Germinal center (tissue), 1 donor: ENCODE measurements at regions not wholly inside any gene's neighbourhood (a gene's known extent, or its start where the extent isn't known, plus 50 kb on each side); places are given as distances from the start of the nearest gene placed in this dataset.
"Not testable (repeated sequence)": the region's sequence is repeated elsewhere in the genome, so short reads cannot be mapped to it uniquely, and the experiment has no call there.

Source experiments
- DNase-seq: peaks from one replicate; pipeline ENCODE4 v3.0.0; 2012; ENCODE audit warnings: mixed read lengths, low spot score

DNA sequence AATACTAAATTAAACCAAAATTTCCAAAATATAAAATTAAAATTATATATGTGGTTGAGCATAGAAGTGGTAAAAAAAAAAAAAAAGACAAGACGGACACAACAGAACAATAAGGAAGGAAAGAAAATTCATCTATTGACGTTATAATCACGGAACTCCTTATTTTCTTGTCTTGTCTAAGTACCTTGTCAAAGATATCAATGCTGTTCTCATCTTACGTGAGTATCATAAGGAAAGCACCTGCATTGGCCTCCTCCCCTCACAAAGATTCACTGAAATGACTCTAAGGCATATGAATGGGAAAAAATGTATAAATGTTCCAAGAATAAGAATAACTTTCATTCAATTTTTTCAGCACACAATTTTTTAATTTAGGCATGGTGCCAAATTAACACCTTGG, 135.4 kb downstream of the PPP1R3A start:
- DNase-seq: no peak

DNA sequence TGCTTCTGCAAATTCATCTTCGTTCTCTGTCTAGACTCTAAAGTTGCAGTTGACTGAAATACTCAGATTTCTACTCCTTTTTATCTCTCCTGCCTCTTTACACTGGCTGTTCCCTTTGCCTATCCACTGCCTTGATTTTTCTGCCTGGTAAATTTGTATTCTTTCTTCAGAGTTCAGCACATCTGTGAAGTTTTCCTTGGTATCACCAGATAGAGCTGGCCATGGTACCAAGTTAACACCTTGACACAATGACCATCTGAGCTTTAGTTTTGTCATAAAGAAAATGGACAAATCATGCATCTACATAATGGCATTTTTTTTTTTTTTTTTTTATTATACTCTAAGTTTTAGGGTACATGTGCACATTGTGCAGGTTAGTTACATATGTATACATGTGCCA, 143.0 kb downstream of the PPP1R3A start:
- DNase-seq: no peak

DNA sequence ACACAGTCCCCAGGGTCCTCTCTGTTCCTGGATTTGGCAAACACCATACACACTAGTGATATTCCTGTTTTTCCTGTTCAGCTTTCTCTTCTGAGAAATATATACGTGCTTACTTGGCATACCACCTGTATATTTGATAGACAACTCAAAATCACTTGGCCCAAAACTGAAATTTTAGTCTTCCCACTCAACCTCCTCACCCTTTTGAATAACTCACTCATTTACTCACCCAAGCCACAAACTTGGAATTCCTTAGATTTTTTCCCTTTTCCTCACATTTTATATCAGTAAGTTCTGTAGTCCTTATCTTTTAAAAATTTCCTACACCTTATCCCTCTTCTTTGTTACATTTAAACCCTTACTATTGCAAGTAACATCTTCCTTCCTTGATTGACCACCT, 143.4 kb downstream of the PPP1R3A start:
- DNase-seq: no peak

GRCh38 chr7:113774182-113774807, 144.5 kb downstream of the PPP1R3A start:
- peak; percentile 3 for DNase-seq

DNA sequence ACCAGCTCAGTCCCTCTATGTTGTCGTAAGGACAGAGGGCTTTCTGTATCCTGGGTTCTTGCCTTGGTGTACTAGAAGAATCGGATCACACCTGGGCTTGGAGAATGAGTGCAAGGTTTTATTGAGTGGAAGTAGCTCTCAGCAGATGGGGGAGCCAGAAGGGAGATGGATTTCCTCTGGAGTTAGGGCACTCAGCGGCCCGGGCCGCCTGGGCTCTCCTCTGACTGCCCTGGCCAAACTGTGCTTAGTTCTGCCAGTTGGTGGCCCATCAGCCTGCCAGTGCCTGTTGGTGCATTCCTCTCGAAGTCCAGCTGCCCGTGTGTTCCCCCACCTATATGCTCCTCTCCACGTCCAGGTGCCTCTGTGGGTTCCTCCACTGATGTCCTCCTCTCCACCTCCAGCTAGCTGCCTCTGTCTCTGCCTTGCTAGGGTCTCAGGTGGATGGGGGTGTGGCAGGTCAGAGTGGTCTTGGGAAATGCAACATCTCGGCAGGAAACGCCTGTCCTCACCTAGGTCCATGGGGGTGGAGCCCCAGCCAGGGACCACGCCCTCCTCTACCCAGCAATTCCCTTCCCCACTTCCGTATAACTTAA, 148.6 kb downstream of the PPP1R3A start:
- DNase-seq: no peak

- DNase-seq: no peak
These were observed 150.4 kb downstream of the PPP1R3A start for GRCh38 chr7:113768387-113768786.

GRCh38 chr7:113764401-113765035, 154.3 kb downstream of the PPP1R3A start:
- no peak for DNase-seq

DNA sequence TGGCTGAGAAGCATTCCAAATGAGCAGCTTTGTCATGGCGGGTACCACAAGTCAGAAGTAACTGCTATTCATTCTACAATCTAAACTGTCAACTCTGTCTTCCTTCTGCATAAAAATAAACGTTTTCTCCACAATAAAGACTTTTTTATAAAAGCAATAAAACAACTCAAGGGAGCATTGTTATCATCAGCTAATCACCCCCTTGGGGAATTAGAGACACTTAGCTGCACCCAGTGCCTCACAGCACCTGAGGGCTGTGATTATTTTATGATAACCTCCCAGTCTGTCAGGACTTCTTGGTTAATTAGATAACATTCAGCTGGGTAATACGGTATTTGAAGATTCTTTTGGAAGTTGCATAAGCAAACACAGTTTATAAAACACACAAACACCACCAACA, 155.6 kb downstream of the PPP1R3A start:
- no peak for DNase-seq

- DNase-seq: no peak
These were observed 162.6 kb downstream of the PPP1R3A start for GRCh38 chr7:113756250-113756649.

DNA sequence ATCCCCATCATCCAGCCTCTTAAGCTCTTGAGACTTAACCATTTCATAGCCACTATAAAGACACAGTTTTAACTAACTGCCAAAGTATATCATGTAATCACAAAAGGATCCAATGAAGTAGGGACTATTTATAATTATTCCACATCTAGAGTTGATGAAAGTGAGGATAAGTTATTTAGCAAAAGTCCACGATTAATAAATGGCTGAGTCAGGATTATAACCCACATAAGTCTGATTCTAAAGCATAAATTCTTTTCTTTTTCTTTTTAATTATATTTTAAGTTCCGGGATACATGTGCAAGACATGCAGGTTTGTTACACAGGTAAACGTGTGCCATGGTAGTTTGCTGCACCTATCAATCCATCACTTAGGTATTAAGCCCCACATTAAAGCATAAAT, 166.1 kb downstream of the PPP1R3A start:
- DNase-seq: no peak

DNA sequence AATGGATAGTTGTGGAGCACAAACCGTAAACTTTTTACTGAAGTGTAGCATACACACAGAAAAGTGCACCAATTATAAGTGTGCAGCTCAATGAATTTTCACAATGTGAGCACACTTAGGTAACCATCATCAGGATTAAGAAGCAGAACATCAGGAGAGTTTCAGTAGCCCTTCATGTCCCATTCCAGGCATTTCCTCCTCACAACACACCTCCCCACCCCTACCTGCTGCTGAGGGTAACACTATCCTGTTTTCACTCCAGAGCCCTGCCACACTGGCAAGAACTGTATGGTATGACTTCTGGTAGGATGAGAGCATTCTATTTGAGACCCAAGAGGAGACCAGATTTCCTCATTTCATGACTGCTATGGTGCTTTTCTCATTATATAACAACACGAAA, 166.5 kb downstream of the PPP1R3A start:
- no peak for DNase-seq

GRCh38 chr7:113751547-113751946, 167.3 kb downstream of the PPP1R3A start:
- no peak for DNase-seq

- not testable (repeated sequence) for DNase-seq
These were observed 170.4 kb downstream of the PPP1R3A start for GRCh38 chr7:113748385-113748784.

GRCh38 chr7:113742946-113743431, 175.8 kb downstream of the PPP1R3A start:
- not testable (repeated sequence) for DNase-seq

DNA sequence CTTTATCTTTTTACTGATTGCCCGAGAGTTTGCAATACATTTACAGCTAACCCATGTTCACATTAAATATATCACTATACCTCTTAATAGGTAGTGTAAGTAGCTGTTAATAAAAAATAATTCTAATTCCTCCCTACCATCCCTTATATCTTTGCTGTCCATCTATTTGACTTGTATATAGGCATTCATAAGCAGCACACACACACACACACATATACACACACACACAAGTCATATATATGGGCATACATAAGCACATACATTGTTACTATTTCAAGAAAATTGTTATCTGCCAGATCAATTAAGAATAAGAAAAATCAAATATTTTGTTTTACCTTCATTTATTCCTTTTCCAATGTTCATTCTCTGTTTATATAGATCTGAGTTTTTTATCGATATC, 176.4 kb downstream of the PPP1R3A start:
- no peak for DNase-seq

- no peak for DNase-seq
These were observed 187.2 kb downstream of the PPP1R3A start for GRCh38 chr7:113731571-113731970.

DNA sequence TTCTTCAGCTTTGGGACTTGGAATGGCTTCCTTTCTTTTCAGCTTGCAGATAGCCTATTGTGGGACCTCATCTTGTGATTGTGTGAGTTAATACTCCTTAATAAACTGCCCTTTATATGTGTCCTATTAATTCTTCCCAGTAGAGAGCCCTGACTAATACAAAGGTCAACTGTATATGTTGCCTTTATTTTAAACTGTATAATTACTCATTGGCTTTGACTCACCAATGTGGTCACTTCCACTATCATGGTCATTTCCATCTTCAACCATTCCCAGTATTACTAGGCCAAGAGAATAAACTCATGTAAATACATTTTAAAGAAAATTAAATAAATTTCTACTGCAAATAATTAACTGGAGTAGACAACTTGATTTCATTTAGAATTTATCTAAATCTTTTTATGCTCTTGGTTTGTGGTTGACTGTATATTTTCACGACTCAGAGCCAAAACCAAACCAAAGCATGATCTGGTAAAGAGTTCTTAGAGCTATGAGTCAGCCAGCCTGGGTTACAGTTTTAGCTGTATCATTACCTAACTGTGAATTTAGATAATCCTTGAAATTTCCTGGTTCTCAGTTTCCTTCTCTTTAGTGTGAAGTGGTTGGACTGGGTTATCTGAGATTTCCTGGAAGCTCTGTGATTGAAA, 188.4 kb downstream of the PPP1R3A start:
- no peak for DNase-seq

DNA sequence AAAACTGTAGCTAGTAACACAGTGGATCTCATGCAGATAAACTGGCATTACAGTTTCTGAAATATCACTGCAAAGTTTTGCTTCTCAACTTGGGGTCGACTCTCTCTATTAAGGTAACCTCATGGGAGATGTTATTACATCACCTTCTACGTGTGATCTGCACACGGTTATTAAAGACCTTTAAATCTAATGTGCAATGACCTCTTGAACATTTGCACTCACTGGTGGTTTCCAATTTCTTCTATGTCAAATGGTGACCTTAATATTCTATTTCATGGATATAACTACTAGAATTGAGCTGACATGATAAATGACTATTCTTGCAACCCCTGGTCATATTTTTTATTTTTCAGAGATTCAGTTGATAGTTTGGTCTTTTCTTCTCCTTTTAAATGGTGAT, 191.3 kb downstream of the PPP1R3A start:
- no peak for DNase-seq

DNA sequence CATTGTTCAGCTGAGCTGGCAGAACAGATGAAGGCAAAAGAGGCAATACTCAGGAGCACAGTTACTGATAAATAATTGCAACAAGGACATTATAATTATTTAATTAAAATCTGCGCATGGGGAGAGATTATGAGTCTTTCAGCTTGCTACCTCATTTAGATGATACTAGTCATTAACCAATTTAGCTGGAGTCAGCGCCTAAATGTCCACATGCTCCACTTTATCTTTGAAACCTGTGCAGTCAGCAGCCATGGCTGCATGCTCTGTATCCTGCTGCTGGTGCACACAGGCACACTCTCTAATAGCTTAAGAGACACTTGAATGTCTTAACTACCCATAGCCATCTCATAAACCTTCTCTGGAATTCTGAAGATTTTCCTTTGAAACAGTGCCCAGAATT, 196.8 kb downstream of the PPP1R3A start:
- no peak for DNase-seq

- DNase-seq: no peak
These were observed 201.1 kb downstream of the PPP1R3A start for GRCh38 chr7:113717739-113718138.

- no peak for DNase-seq
These were observed 202.6 kb downstream of the PPP1R3A start for GRCh38 chr7:113715981-113716856.

- DNase-seq: no peak
These were observed 203.5 kb downstream of the PPP1R3A start for GRCh38 chr7:113715262-113715661.
